Transverse colon (tissue), 4 donors: ENCODE measurements at regions not wholly inside any gene's neighbourhood (a gene's known extent, or its start where the extent isn't known, plus 50 kb on each side); places are given as distances from the start of the nearest gene placed in this dataset.

ENCODE experiments used
- CTCF ChIP-seq, 5 experiments: fragments of 200-600 bp in 3 of 5; fragments of 450-650 bp in 2 of 5; sonication (generic) in 3 of 5; IDR thresholded peaks; 1 replicate in 2 of 5; 2 replicates in 3 of 5; pipeline ENCODE4 v1.5.1; 2016 to 2017; ENCODE audit warnings: antibody characterized with exemption in 5 of 5, inconsistent platforms in 3 of 5, mild to moderate bottlenecking in 2 of 5, moderate library complexity in 1 of 5
- POLR2AphosphoS5 ChIP-seq, 3 donors: sonication (generic); formaldehyde crosslinking; IDR thresholded peaks; one replicate each; pipeline ENCODE4 v1.6.1; 2016; ENCODE audit warnings: antibody characterized with exemption in 3 of 3

- no peak for TF ChIP-seq POLR2AphosphoS5 (IDR thresholded peaks at IDR 0.05)
- TF ChIP-seq CTCF (IDR thresholded peaks at IDR 0.05) = no peak
Observed at GRCh38 chrX:126393284-126393683, 159.3 kb downstream of the DCAF12L1 start.
